HUES64 (cell line): ENCODE measurements at regions not wholly inside any gene's neighbourhood (a gene's known extent, or its start where the extent isn't known, plus 50 kb on each side); places are given as distances from the start of the nearest gene placed in this dataset.
"Not testable (repeated sequence)": the region's sequence is repeated elsewhere in the genome, so short reads cannot be mapped to it uniquely, and the experiment has no call there.

ENCODE experiments used
- H3K27ac ChIP-seq: 2 replicates; pipeline ENCODE4 v1.7.0; 2013; ENCODE audit warnings: low read depth, low read length, inconsistent platforms
- H3K27me3 ChIP-seq: 2 replicates; pipeline ENCODE4 v1.6.1; 2013; ENCODE audit warnings: mild to moderate bottlenecking, low read length; ENCODE audit not compliant: insufficient read depth
- H3K36me3 ChIP-seq: 2 replicates; pipeline ENCODE4 v1.6.1; 2013; ENCODE audit warnings: mild to moderate bottlenecking, low read length; ENCODE audit not compliant: insufficient read depth
- H3K4me1 ChIP-seq: 2 replicates; pipeline ENCODE4 v1.6.1; 2013; ENCODE audit warnings: mild to moderate bottlenecking, low read length, moderate library complexity; ENCODE audit not compliant: insufficient read depth
- H3K4me3 ChIP-seq: 2 replicates; pipeline ENCODE4 v1.5.1; 2013; ENCODE audit warnings: mild to moderate bottlenecking, low read length, moderate library complexity
- H3K9ac ChIP-seq: 2 replicates; pipeline ENCODE4 v1.6.1; 2013; ENCODE audit warnings: mild to moderate bottlenecking, low read depth, low read length
- H3K9me3 ChIP-seq: 2 replicates; pipeline ENCODE4 v1.6.1; 2013; ENCODE audit warnings: low read depth, low read length; ENCODE audit not compliant: insufficient read depth
- WGBS: fragments of 150-250, 120-280 bp; methylation state at CpG from one replicate; pipeline ENCODE4 v1.1.7; 2013; ENCODE audit warnings: missing lambda C conversion rate; 5-methylcytosine and 5-hydroxymethylcytosine counted together

GRCh38 chr12:127830730-127831129 lies 436.2 kb upstream of the TMEM132C start:
- Histone ChIP-seq H3K4me3 (no peak overlapping the region), H3K27me3 (no peaks in the 10 kb centered on the region), H3K9ac (no peak overlapping the region), H3K9me3 (no peaks in the 10 kb centered on the region), H3K36me3 (no peaks in the 10 kb centered on the region), H3K4me1 (no peaks in the 10 kb centered on the region), H3K27ac (no peak overlapping the region)
- 73% methylated on average over 3 of the region's 3 CpGs for WGBS

DNA sequence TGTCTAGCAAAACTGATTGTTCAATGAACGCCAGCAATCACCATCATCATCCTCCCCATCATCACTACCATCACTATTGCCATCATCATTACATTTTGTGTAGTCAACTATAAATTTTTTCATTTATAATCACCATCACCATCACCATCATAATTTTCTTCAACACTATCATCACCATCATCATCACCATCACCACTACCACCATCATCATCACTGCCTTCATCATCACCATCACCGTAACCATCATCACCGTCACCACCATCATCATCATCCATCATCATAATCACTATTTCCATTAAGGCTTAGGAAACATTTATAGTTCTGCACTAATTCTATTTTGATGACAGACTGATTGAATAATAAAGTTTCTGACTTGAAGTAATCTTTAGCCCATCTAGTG lies 434.8 kb upstream of the TMEM132C start:
- Histone ChIP-seq H3K27ac (no peak overlapping the region), H3K9ac (no peak overlapping the region), H3K4me3 (no peak overlapping the region), H3K9me3 (no peaks in the 10 kb centered on the region), H3K27me3 (no peaks in the 10 kb centered on the region), H3K4me1 (peaks cover 6% of the 10 kb centered on the region; the same call in 1 of the 2 replicates), H3K36me3 (no peaks in the 10 kb centered on the region)
- over 99% methylated on average over 3 of the region's 3 CpGs for WGBS

GRCh38 chr12:127836802-127837201 lies 430.2 kb upstream of the TMEM132C start:
- H3K36me3 ChIP-seq, H3K9ac ChIP-seq, H3K4me3 ChIP-seq, H3K4me1 ChIP-seq, H3K9me3 ChIP-seq, H3K27ac ChIP-seq, H3K27me3 ChIP-seq: not testable (repeated sequence)
- 90% methylated on average over 4 of the region's 4 CpGs for WGBS

DNA sequence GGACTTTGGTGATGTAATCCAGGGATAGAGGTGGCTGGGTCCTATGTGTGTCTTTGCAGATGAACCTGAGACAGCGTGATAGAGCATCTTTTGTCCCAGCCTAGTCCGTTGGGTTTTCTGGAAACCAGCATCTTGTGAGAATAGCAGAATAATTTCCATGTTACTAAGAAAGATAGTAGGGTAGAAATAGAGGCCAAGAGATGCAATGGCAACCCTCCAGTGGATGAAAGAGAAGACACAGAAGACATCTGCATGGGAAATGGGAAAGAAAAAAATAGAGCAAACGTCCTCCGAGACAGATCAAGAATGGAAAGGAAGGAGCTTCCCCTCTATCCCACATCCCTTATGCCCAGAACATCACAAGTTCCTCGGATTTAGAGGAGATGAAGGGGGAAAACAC lies 409.3 kb upstream of the TMEM132C start:
- Histone ChIP-seq H3K36me3 (no peaks in the 10 kb centered on the region), H3K27me3 (no peaks in the 10 kb centered on the region), H3K27ac (no peak overlapping the region), H3K4me3 (no peak overlapping the region), H3K4me1 (no peaks in the 10 kb centered on the region), H3K9me3 (no peaks in the 10 kb centered on the region), H3K9ac (no peak overlapping the region)
- WGBS, result 88% methylated on average over 3 of the region's 5 CpGs

DNA sequence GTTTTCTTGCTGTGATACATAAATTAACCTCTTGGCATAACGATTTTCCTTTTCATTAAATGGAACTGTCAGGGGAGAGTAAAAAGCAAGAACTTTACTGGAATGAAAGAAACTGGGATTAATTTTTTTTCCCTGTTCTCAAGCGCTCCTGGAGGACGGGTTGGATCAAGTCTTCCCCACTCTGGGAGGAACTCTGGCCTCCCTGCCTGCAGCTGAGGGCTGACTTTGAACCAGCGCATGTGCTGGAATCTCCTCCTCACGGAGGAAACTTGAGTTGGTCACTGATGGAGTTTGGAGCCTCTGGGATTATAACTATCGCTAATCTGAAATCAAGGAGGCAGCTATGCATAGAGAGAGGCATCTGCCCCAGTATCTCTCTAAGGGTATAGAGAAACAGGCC lies 406.4 kb upstream of the TMEM132C start:
- Histone ChIP-seq H3K4me1 (no peaks in the 10 kb centered on the region), H3K9ac (no peak overlapping the region), H3K27ac (no peak overlapping the region), H3K36me3 (no peaks in the 10 kb centered on the region), H3K4me3 (no peak overlapping the region), H3K27me3 (no peaks in the 10 kb centered on the region), H3K9me3 (peaks cover 2% of the 10 kb centered on the region)
- 95% methylated on average over 6 of the region's 6 CpGs for WGBS

- Histone ChIP-seq H3K9ac (no peak overlapping the region), H3K4me3 (no peak overlapping the region), H3K9me3 (peaks cover 7% of the 10 kb centered on the region), H3K27ac (no peak overlapping the region), H3K27me3 (no peaks in the 10 kb centered on the region), H3K4me1 (no peaks in the 10 kb centered on the region), H3K36me3 (no peaks in the 10 kb centered on the region)
- WGBS, result 97% methylated on average over 3 of the region's 3 CpGs
These were observed 405.6 kb upstream of the TMEM132C start for GRCh38 chr12:127861406-127861805.

DNA sequence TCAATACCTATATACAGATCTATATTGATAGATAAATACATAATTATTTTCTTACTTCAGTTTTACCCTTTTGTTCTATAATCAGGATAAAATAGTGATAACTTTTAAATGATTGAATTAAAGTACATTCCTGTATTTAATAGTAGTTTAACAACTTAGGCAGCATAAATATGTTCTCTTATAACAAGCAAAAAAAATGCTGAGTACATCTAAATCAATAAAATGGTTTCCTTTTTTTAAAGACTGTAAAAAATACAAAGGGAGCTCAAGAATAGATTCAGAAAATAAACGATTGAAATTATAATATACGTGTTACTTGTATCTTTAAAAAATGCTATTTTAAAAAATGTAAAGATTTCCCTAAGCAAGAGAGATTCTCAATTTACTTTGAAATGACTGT lies 393.7 kb upstream of the TMEM132C start:
- no CpG with 5 or more reads among the region's 2 CpGs for WGBS
- no peak overlapping the region for H3K4me3 ChIP-seq

GRCh38 chr12:127881371-127882140 lies 385.4 kb upstream of the TMEM132C start:
- WGBS, result 77% methylated on average over 3 of the region's 3 CpGs
- H3K4me1 ChIP-seq, result no peaks in the 10 kb centered on the region
- H3K9ac ChIP-seq, result no peak overlapping the region
- H3K9me3 ChIP-seq, result no peaks in the 10 kb centered on the region
- H3K4me3 ChIP-seq, result no peak overlapping the region
- H3K27ac ChIP-seq, result no peak overlapping the region
- no peaks in the 10 kb centered on the region for H3K36me3 ChIP-seq
- no peaks in the 10 kb centered on the region for H3K27me3 ChIP-seq

More for the DNA sequence above, 393.7 kb upstream of the TMEM132C start:
- no peak overlapping the region for H3K27ac ChIP-seq
- H3K9me3 ChIP-seq, result no peaks in the 10 kb centered on the region
- no peaks in the 10 kb centered on the region for H3K36me3 ChIP-seq
- H3K4me1 ChIP-seq, result no peaks in the 10 kb centered on the region
- H3K9ac ChIP-seq, result no peak overlapping the region
- H3K27me3 ChIP-seq, result no peaks in the 10 kb centered on the region

- Histone ChIP-seq H3K27ac (no peak overlapping the region), H3K4me1 (no peaks in the 10 kb centered on the region), H3K9ac (no peak overlapping the region), H3K4me3 (no peak overlapping the region), H3K27me3 (no peaks in the 10 kb centered on the region), H3K9me3 (no peaks in the 10 kb centered on the region), H3K36me3 (no peaks in the 10 kb centered on the region)
- 100% methylated on average over 1 of the region's 1 CpG for WGBS
These were observed 384.0 kb upstream of the TMEM132C start for GRCh38 chr12:127883013-127883412.

DNA sequence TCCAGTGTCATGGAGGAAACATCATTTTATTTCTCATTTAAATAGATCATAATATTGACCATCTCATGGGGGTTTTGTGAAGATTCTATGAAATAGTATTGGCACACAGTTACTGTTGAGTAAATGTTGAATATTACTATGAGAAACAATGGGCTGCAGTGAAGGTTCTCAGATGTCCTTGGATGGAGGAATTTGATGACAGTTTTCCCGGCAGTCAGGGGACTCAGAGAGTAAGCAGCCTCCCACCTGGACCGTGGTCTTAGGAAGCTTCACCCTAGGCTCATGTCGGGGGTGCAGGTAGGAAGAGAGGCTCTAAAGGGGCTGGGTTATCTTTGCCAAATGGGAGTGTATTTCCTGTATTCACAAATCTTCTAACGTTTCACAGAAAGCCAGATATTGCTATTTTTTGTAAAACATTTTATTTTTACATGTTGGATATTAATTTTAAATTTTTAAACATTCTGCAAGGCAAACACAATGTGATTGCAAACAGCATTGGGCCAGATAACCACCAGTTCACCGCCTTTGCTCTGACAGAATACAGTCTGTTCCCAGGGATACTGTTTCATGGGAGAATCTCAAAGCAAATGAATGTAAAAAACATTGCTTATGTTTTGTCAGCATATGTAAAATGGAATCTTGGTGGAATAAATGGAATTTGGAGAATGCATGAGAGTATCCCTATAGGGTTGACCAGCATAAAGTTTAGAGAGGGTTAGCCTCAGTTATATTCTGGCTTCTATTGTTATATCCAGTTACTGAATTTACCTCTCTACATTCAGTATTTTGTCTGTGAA lies 380.8 kb upstream of the TMEM132C start:
- WGBS, result 91% methylated on average over 4 of the region's 5 CpGs
- H3K36me3 ChIP-seq, result no peaks in the 10 kb centered on the region
- no peaks in the 10 kb centered on the region for H3K4me1 ChIP-seq
- H3K4me3 ChIP-seq, result no peak overlapping the region
- no peak overlapping the region for H3K9ac ChIP-seq
- no peaks in the 10 kb centered on the region for H3K27me3 ChIP-seq
- no peaks in the 10 kb centered on the region for H3K9me3 ChIP-seq
- no peak overlapping the region for H3K27ac ChIP-seq

- Histone ChIP-seq H3K4me3 (no peak overlapping the region), H3K9me3 (no peaks in the 10 kb centered on the region), H3K27ac (no peak overlapping the region), H3K9ac (no peak overlapping the region), H3K4me1 (no peaks in the 10 kb centered on the region), H3K27me3 (no peaks in the 10 kb centered on the region), H3K36me3 (no peaks in the 10 kb centered on the region)
- 94% methylated on average over 1 of the region's 1 CpG for WGBS
These were observed 380.1 kb upstream of the TMEM132C start for GRCh38 chr12:127886827-127887226.
